G401.6 (cell line): ENCODE measurements at regions not wholly inside any gene's neighbourhood (a gene's known extent, or its start where the extent isn't known, plus 50 kb on each side); places are given as distances from the start of the nearest gene placed in this dataset.

ENCODE experiments used
- FAIRE-seq: peaks from 2 replicates; lab custom pipeline; 2012; peaks lifted over from hg19 to GRCh38; lab: Jason Lieb, UNC

DNA sequence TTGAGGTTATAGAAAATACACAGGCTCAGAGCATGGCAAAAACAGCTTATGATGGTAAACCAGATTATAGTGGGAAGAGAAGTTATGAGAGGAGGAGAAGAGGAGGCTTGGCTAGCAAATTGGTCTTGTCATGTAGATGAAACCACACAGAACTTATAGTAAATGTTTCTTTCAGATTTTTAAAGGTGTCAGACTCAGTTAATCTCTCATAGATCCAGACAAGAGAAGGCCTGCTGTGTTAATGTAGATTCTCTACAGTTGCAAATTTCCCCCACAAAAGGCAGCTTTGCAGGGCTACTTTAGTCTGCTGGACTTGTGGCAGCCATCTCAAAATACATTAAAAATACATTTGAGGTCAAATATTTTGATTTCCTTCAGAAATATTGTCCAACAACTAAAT, 1731.7 kb downstream of the ARAP2 start:
- FAIRE-seq = no peak

DNA sequence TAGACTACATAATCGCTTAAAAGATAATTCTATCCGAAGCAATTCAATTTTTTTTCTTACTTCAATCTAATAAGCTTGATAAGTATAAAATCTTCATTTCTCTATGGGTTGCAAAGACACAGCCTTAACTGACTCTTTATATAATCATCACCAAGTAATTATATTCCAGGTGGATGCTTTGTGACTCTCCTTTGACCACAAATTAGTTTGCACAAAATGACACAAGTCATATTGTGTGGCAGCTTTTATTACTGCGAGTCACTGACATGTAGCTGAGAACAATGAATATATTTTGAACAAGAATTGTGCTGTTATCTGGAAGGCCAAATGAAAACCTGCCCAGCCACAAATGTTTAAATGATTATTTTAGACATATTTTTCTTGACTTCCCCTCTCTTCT, 1727.8 kb downstream of the ARAP2 start:
- no peak for FAIRE-seq

DNA sequence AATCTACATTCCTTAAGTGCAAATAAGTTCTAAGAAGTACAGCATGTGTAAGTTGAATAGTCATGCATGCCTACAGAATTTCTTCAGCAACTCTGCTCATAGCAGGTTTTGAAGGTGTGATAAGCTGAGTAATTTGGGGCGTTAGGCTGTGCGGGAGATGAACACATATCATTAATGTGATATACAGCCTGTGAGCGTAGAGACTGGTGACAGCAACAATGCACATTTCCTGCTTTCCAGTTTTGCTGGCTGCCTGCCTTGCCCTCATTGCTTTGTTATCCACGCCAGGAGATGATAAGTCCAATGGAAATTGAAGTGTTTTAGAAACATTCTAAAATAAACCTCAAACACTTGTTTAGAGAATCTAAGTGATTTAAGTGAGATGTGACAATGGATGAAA, 1709.4 kb downstream of the ARAP2 start:
- FAIRE-seq = no peak

DNA sequence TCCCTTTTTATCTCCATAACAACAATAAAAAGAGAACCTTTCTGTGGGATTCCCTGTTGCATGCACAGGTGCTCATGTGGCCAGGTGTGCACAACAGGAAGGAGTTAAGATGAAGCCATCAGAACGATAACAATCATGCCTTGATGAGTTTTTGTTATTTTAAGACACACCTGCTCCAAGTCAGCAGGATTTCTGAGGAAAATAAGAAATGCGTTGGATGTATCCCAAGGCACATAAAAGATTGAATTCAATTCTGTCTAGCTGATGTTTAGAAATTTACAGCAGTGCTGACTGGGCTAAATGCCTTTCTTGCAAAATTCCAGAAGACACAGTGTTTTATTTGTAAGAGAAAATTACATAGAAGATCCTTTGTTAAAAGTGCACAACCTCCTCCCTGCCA, 1678.2 kb downstream of the ARAP2 start:
- FAIRE-seq = no peak

DNA sequence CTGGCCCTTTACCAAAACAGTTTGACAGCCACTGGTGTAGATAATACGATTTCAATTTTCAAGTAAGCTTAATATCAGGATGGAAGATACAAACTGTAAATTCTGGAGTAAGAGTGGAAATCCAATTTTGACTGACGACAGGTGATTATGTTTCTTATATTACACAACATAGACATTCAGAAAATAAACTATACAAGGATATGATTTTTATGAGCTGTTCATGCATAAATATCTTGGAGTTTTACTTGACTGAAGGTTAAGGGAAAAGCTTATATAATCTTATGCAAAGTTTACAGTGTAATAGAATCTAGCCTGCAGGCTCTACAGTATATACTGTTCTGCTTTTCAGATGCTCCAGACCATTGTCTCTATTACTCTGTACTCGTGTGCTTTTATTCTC, 1672.3 kb downstream of the ARAP2 start:
- FAIRE-seq = no peak

DNA sequence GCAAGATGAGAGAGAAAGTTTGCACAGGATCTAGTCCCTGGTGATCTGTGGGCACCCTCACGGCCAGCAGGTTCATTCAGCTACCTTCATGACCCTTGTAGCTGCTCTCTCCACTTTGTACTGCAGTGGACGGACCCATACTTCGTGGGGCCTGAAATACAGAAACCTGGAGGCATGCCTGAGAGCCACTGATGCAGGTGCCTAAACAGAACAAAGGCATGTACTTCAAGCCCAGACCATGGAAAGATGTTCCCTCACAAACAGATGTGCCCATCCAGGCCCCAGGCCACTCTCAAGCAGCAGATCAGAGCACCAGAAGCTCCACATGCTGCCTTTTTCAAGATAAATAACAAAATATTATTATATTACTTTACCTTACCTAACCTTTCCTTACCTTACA, 1629.0 kb downstream of the ARAP2 start:
- no peak for FAIRE-seq

DNA sequence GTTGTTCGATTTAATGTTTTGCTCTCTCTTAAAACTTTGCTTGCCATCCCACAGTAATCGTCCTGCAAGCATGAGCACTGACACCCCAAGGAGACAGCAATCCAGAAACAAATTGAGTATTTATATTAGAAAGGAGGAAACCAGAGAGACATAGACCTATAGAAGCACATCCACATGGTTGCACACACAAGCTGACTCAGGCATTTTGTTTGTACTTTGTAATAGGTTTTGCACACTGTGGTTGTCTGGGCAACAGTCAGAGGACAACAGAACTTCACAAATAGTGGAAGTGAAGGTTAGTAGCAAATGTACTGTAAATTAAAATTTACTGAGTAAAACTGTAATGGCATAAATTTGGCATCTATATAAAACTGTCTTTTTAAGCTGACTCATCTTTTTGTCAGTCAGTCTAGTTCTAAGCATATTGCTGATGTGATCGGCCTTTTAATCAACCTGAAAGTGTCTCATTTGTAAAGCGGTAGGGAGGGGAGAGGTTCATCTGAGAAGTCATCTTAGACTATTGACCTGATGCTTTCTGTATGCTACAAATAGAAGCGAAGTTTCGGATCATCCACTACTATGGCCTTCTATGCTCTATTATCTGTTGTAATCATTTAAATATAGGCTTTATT, 1624.7 kb downstream of the ARAP2 start:
- no peak for FAIRE-seq

DNA sequence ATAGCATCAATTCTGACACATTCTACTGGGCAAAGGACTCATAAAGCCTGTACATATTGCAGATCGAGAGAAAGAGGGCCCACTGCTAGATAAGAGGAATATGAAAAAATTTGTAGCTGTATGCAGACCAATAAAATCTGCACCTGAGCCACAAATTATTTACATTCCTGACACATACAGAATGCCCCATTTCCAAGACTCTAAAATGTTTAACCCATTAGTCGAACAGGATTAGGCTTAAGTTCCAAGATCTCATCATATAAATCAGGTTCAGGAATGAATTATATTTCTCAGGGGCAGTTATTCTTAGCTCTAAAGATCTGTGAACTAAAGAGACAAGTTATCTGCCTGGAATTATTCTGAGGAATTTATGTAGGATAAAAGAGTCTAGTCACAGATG, 1615.8 kb downstream of the ARAP2 start:
- no peak for FAIRE-seq

DNA sequence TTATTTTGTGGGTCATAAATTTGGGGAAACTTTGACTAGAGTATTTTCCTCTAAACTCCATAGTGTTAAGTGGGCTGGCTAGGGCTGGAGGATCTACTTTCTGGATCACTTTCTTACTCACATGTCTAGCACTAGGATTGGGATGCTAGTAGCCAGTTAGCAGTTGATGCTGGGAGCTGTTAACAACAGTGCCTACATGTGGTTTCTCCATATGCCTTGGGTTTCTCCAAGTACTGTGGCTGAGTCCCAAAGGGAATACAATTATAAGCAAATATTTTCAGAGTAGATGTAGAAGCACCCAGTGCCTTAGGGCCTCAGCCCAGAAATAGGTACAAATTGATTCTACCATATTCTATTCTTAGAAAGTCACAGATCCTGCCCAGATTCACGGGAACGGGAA, 1614.9 kb downstream of the ARAP2 start:
- no peak for FAIRE-seq

DNA sequence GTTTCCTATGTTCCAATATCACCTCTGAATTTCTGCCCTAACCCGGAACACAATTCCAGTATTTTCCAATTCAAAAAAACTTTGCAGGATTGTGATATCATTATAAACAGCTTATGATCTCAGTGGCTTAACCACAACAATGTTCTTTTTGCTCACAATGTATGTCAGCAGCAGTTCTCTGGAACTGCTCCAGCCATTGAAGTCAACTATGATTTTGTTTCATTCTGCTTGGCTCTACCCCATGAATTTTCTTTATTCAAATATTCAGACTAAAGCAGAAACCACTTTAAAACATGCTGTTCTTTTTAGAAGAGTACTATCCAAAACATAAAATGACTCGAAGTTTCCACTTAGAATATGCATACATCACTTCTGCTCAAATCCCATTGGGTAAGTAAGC, 1611.1 kb downstream of the ARAP2 start:
- FAIRE-seq = no peak

DNA sequence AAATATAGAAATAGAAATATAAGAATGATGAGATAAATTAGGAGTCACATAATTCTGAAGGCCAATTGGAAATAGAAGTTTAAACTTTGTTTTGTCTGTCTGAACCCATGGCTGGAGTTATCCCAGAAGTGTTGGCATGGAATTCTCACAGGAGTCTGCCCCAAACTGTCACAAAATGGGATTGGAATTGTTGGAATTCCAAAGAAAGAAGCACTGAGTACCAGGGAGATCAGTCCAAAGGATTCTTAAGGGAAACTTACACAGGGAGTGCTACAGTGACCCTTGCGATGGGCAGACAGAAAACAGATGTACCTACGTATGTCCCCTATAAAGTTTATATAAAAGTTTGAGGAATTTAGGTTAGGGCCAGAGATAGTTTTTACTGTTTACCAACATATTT, 1607.7 kb downstream of the ARAP2 start:
- no peak for FAIRE-seq

DNA sequence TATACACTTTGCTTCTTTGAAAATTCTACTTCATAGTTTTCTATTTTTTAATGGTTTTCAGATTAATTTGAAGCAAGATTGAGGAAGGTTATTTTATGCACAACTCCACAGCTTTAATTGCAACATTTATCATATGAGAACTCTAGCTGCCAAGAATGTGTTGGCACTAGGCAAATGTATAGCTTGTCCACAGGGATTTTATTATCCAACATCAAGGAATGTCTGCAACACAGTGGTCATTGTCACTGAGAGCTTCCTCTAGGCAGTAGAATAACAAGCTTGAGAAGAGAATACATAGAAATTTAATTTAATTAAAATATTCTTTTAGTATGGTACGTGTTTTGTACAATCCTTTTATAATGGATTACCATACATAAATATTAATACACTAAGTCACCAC, 1600.8 kb downstream of the ARAP2 start:
- no peak for FAIRE-seq

DNA sequence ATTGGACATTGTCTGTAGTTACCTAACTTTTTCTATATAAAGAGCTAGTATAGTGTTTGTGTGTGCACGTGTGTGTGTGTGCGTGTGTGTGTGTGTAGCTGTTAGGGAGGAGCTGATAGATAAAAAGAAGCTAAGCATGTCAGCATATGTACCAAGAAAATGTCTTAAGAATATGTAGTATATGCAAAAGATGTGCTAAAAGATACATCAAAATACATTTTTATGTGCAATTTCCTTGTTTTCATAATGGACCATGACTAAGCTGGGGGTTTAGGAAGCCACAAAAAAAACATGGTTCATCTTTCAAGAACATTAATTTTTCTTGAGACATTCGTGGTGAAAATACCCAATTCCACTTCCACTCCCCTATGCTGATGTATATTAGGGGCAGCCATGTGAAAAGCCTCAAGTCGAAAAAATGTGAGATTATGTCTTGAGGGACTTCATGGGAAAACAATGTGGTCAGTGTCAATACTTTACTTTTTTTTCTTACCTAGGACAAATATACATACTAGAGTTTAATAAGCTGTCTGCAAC, 1599.7 kb downstream of the ARAP2 start:
- FAIRE-seq = no peak

DNA sequence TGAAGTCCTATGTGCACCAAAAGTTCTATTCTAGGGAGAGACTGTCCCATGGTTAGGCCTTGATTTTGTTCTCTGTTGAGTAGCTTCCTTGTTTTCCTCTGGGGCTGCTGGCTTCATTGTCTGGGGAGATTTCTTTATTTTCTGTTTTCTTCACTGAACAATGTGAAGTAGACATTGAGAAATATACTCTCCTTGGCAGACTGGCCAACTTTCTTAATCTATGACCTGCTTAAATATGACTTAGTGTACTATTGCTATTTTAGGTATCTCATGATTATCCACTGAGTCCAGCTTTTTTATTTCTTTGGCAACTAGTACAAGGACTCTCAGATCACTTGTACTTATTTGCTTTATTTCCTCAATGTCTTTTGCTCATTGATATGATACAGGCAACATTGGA, 1594.6 kb downstream of the ARAP2 start:
- FAIRE-seq = no peak

DNA sequence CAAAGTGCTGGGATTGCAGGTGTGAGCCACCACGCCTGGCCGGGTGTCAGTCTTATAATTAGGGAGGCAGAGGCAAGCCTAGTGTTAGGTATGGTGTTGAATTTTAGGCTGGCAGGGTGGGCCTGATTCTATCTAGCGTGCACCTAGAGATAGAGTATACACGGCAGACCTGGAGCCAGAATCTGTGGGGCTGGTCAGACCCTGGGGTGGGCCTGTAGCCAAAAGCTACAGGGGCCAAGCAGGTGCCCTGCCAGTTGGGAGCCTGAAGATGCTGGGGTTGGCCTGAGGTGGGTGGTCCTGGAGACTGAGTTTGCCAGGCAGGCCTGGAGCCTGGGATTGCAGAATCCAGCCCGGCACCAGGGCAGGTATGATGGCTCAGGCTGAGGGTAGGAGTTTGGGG, 1580.3 kb downstream of the ARAP2 start:
- no peak for FAIRE-seq

DNA sequence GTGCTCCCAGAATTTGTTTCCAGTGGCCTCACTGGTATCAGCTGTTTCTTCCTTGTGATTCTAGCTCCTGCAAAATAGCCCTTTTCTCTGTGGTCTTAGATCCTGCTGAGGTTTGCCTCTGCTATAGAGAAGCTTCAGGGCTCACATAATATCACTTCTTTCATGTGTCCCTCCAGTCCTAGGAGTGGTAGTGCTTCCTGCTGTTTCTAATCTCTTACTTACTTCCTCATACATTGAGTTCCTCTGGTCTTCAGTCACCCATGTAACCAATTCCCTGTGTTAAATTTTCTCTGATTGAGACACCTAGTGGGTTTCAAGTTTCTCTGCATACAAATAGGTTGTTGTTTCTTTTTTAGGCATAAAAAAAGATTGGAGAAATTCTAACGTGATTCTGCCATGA, 1567.9 kb downstream of the ARAP2 start:
- FAIRE-seq = no peak

DNA sequence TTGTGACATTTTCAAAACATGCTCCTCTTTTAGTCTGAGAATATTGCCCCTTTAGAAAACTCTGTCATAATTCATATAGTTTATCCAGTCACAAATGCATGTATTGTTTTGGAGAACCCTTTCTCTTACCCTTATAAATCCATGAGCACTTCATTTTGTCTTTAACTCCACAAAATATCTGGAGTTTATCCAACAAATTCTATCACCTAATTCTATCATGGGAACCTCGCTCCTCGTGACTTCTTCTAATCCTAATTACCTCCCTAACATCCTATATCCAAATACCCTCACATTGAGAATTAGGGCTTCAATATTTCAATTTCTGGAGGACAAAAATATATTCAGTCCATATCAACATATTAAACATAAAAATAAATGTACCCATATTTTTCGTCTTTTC, 1565.9 kb downstream of the ARAP2 start:
- no peak for FAIRE-seq

DNA sequence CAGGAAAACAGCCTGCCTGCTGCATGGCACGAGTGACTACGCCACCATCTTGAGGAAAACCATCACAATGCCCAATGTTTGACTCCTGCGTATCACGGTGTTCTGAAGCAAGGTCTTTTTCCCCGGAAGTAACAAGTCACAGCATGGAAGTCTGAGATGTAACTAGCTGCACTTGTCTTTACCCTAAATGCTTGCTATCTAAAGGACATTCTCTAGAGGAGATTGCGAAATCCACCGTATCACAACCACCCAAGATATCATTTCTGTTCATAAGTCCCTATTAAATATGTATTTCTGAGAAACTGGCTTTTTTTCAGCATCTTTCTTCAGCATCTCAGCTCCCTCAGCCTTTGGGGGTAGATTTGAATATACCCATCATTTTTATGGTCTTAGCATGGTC, 1565.1 kb downstream of the ARAP2 start:
- no peak for FAIRE-seq

DNA sequence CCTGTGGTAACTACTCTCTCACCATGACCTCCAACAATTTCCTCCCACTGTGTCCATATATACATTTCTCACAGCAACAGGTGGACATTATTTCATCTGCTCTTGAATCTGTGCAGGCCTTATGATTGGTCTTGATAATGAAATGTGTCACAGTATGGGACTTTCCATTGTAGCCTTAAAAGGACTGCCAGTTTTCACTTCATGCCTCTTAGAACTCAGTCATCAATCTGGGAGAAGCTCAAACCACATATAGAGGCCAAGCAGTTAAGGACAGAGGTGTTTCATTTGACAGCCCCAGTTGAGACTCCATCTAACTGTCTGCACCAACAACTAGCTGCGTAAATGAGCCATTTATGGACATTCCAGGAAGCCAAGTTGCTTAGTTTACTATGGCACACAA, 1534.8 kb downstream of the ARAP2 start:
- no peak for FAIRE-seq

DNA sequence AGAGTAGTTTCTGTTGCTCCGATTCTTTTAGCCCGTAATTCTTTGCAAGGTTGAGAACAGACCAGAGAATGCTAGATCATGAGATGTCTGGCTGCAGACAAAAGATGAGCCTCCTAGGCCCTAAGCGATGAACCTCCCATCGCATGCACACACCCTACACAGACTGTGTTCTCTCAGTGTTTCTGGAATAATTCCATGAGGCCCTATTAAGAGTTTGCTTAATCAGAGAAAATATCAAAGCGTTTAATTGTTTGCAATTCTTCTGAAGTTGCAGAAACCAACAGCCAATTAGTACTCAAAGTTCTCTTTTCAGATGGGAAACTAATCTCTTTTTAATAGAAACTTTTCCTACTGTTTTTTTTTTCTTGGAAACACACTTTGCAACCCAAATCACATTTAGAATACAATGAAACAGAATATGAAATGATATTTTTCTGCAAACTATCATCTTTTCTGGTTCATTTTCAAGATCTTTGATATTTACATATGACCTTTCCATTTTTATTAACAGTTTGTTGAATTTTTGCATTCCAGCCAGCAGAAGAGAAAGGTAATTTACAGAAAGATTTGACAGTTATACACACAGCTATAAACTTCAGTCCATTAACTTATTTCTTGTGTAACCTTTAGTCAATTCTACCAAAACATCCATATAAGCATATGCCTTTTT, 1525.6 kb downstream of the ARAP2 start:
- FAIRE-seq = no peak

DNA sequence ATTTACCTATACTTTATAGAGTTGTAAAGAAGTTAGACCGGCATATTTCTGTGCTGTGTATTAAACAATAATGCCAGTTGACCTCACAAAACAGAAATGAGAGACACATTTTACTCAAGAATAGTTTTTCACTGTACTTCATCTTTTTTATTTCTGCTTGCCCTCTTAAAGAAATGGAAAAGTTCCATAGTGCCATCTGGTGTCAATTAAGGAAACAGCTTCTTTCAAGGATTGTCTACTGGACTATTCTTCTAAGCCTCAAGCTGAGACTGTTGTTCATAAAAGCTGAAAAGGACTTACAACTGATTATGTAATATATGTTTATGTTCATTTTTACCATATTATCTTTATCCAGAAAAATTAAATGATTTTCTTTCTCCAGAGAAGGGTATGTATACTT, 1523.7 kb downstream of the ARAP2 start:
- peak; percentile 36 for FAIRE-seq

DNA sequence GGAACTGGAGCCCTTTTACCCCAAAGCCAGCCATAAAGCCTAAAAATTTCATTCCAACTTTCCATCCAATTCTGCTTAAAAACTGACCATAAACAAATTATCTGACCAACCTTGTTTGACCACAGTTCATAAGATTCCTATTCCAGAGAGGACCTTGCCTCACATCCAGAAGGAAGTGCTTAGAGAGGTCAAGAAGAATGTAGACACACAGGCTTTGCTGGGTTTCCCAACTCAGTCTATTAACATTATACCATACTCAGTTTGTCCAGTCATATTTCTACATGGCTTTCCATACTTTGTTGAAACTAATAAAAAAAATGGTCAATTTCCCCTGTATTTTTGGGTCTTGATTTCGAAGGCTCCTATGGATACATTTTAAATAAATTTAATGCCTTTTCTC, 1522.5 kb downstream of the ARAP2 start:
- no peak for FAIRE-seq

DNA sequence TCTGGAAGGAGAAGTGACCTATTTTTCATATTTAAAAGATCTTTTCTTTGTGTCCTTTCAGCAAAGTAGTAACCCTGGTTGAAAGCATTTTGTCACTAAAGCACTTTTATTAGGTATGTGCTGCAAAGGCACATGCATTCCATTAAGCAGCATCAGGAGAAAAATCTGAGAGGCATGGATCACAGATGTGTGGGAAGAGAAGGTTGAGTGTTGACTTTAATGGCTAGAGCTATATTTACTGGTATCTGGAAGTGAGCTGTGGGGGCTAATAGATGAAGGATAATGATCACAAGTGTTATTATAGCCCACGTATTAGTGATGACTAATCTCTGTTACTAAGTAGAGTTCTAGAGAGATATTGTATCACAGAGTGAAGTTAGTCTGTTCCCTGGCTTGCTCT, 1520.7 kb downstream of the ARAP2 start:
- no peak for FAIRE-seq

DNA sequence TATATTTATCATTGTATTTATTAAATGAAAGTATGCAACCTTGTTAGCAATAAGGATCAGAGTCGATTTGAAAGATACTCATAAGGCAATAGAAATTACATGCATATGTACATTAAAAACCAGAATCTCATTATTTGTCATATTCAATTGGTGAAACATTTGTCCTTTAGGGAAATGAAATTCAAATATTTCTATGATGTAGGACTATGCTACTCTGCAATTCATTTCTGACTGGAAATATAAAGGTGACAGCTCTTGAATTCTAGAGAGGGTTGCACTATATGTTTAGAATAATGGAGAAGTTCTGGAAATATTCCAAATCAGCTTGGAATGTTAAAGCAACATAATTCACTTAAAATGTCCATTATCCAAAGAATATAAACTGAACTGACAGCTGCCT, 1519.8 kb downstream of the ARAP2 start:
- FAIRE-seq = no peak
